Prostate gland (tissue), 1 donor: ENCODE measurements at regions not wholly inside any gene's neighbourhood (a gene's known extent, or its start where the extent isn't known, plus 50 kb on each side); places are given as distances from the start of the nearest gene placed in this dataset.

Experiments
- POLR2A ChIP-seq: fragments of 450-650 bp; IDR thresholded peaks from one replicate; pipeline ENCODE4 v1.6.1; 2016; ENCODE audit warnings: antibody characterized with exemption, mild to moderate bottlenecking
- POLR2AphosphoS5 ChIP-seq: sonication (generic); formaldehyde crosslinking; IDR thresholded peaks from one replicate; pipeline ENCODE4 v1.6.1; 2017; ENCODE audit warnings: antibody characterized with exemption

GRCh38 chr2:149873936-149874335 is 286.4 kb upstream of the MMADHC start:
- TF ChIP-seq POLR2AphosphoS5: no peak
- no peak for TF ChIP-seq POLR2A
